ENCODE measurements at regions not wholly inside any gene's neighbourhood (a gene's known extent, or its start where the extent isn't known, plus 50 kb on each side); places are given as distances from the start of the nearest gene placed in this dataset.

DNA sequence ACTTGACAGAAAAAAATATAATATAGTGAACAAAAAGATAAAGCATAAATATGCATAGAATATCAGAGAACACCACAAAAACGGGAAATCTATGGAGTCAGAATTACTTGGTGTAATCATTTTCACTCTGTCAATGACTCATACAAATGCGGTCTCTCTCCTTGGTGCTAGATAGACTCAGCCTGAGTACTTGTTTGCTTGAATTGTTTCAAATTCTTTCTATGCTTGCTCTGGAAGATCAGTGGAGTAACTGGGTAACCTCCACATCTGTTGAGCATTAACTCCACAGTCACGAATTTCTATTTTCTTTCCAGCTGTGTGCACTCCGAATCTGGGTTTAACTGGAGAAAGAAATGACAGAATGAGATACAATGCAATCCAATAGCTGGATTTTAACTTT lies 760.4 kb downstream of the ZPLD1 start (continued):
- TF ChIP-seq ZNF70 (CRISPR knock-in tag; IDR thresholded peaks at IDR 0.05) = no peak

DNA sequence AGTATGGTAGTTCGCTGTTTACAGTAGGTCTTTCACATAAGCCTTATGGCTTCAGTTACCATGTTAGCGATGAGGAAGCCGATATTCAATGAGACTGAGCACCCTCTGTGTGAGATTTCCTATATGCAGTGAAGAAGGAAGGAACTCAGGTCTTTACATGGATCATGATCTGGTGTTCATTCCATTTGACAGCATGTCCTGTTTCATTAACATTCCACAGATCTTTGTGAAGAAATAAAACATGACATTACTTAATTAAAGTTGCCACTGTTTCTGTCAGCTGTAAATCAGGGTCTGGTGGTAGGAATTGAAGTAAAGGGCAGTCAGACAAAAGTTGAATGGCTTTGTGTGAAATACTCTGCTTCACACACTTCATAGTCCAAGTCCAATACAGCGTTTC lies 768.6 kb downstream of the ZPLD1 start:
- no peak for TF ChIP-seq TOX (CRISPR knock-in tag; IDR thresholded peaks at IDR 0.05; ENCODE audit: borderline replicate concordance)
- no peak for TF ChIP-seq CSDC2 (CRISPR knock-in tag; IDR thresholded peaks at IDR 0.05)
- TF ChIP-seq ZC3H10 (CRISPR knock-in tag; IDR thresholded peaks at IDR 0.05) = no peak
- TF ChIP-seq OSR1 (CRISPR knock-in tag; IDR thresholded peaks at IDR 0.05) = no peak
- TF ChIP-seq ZNF8 (CRISPR knock-in tag; IDR thresholded peaks at IDR 0.05) = no peak
- TF ChIP-seq BACH2 (CRISPR knock-in tag; IDR thresholded peaks at IDR 0.05; ENCODE audit: borderline replicate concordance) = no peak
- TF ChIP-seq PPARA (CRISPR knock-in tag; IDR thresholded peaks at IDR 0.05; ENCODE audit: borderline replicate concordance) = no peak
- no peak for TF ChIP-seq ZFP30 (CRISPR knock-in tag; IDR thresholded peaks at IDR 0.05)
- TF ChIP-seq, protein P1, sequence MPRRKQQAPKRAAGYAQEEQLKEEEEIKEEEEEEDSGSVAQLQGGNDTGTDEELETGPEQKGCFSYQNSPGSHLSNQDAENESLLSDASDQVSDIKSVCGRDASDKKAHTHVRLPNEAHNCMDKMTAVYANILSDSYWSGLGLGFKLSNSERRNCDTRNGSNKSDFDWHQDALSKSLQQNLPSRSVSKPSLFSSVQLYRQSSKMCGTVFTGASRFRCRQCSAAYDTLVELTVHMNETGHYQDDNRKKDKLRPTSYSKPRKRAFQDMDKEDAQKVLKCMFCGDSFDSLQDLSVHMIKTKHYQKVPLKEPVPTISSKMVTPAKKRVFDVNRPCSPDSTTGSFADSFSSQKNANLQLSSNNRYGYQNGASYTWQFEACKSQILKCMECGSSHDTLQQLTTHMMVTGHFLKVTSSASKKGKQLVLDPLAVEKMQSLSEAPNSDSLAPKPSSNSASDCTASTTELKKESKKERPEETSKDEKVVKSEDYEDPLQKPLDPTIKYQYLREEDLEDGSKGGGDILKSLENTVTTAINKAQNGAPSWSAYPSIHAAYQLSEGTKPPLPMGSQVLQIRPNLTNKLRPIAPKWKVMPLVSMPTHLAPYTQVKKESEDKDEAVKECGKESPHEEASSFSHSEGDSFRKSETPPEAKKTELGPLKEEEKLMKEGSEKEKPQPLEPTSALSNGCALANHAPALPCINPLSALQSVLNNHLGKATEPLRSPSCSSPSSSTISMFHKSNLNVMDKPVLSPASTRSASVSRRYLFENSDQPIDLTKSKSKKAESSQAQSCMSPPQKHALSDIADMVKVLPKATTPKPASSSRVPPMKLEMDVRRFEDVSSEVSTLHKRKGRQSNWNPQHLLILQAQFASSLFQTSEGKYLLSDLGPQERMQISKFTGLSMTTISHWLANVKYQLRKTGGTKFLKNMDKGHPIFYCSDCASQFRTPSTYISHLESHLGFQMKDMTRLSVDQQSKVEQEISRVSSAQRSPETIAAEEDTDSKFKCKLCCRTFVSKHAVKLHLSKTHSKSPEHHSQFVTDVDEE (CRISPR knock-in tag; IDR thresholded peaks at IDR 0.05) = no peak
- TF ChIP-seq, protein P2, sequence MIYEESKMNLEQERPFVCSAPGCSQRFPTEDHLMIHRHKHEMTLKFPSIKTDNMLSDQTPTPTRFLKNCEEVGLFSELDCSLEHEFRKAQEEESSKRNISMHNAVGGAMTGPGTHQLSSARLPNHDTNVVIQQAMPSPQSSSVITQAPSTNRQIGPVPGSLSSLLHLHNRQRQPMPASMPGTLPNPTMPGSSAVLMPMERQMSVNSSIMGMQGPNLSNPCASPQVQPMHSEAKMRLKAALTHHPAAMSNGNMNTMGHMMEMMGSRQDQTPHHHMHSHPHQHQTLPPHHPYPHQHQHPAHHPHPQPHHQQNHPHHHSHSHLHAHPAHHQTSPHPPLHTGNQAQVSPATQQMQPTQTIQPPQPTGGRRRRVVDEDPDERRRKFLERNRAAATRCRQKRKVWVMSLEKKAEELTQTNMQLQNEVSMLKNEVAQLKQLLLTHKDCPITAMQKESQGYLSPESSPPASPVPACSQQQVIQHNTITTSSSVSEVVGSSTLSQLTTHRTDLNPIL (CRISPR knock-in tag; IDR thresholded peaks at IDR 0.05; ENCODE audit: low read depth) = no peak
- TF ChIP-seq, protein P3, sequence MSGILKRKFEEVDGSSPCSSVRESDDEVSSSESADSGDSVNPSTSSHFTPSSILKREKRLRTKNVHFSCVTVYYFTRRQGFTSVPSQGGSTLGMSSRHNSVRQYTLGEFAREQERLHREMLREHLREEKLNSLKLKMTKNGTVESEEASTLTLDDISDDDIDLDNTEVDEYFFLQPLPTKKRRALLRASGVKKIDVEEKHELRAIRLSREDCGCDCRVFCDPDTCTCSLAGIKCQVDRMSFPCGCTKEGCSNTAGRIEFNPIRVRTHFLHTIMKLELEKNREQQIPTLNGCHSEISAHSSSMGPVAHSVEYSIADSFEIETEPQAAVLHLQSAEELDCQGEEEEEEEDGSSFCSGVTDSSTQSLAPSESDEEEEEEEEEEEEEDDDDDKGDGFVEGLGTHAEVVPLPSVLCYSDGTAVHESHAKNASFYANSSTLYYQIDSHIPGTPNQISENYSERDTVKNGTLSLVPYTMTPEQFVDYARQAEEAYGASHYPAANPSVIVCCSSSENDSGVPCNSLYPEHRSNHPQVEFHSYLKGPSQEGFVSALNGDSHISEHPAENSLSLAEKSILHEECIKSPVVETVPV (CRISPR knock-in tag; IDR thresholded peaks at IDR 0.05) = no peak
- no peak for TF ChIP-seq TCF4 (CRISPR knock-in tag; IDR thresholded peaks at IDR 0.05; ENCODE audit: borderline replicate concordance)
- TF ChIP-seq, protein P4, sequence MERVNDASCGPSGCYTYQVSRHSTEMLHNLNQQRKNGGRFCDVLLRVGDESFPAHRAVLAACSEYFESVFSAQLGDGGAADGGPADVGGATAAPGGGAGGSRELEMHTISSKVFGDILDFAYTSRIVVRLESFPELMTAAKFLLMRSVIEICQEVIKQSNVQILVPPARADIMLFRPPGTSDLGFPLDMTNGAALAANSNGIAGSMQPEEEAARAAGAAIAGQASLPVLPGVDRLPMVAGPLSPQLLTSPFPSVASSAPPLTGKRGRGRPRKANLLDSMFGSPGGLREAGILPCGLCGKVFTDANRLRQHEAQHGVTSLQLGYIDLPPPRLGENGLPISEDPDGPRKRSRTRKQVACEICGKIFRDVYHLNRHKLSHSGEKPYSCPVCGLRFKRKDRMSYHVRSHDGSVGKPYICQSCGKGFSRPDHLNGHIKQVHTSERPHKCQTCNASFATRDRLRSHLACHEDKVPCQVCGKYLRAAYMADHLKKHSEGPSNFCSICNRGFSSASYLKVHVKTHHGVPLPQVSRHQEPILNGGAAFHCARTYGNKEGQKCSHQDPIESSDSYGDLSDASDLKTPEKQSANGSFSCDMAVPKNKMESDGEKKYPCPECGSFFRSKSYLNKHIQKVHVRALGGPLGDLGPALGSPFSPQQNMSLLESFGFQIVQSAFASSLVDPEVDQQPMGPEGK (CRISPR knock-in tag; IDR thresholded peaks at IDR 0.05; ENCODE audit: borderline replicate concordance) = no peak
- no peak for TF ChIP-seq ESRRG (CRISPR knock-in tag; IDR thresholded peaks at IDR 0.05)
- no peak for ATAC-seq

DNA sequence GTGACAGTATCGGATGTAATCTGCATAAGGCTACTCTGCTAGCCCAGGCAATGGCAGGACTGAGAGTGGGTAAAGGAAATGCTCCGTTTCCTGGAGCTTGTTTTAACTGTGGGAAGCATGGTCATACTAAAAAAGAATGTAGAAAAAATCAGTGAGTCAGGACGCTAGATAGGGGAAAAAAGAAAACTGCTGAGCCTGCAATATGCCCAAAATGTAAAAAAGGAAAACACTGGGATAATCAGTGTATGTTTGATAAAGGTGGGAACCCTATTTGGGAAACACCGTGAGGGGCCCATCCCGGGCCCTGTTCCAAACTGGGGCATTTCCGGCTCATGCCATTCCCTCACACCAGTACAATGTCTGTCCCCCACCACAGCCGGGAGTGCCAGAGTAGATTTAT lies 775.8 kb downstream of the ZPLD1 start:
- TF ChIP-seq GLIS3 (CRISPR knock-in tag; IDR thresholded peaks at IDR 0.05) (no peak), ESRRG (CRISPR knock-in tag; IDR thresholded peaks at IDR 0.05) (no peak), SNAI2 (CRISPR knock-in tag; IDR thresholded peaks at IDR 0.05) (no peak), ZC3H10 (CRISPR knock-in tag; IDR thresholded peaks at IDR 0.05) (no peak), ZNF565 (CRISPR knock-in tag; conservative IDR thresholded peaks at IDR 0.05; ENCODE audit: low read depth) (no peak), ZNF8 (CRISPR knock-in tag; IDR thresholded peaks at IDR 0.05) (no peak), ZFP3 (CRISPR knock-in tag; IDR thresholded peaks at IDR 0.05) (no peak), RARB (CRISPR knock-in tag; IDR thresholded peaks at IDR 0.05) (no peak), CSDC2 (CRISPR knock-in tag; IDR thresholded peaks at IDR 0.05) (no peak), TCF4 (CRISPR knock-in tag; IDR thresholded peaks at IDR 0.05; ENCODE audit: borderline replicate concordance) (no peak)
- TF ChIP-seq, protein P2 (CRISPR knock-in tag; IDR thresholded peaks at IDR 0.05; ENCODE audit: low read depth) = no peak
- ATAC-seq = no peak

DNA sequence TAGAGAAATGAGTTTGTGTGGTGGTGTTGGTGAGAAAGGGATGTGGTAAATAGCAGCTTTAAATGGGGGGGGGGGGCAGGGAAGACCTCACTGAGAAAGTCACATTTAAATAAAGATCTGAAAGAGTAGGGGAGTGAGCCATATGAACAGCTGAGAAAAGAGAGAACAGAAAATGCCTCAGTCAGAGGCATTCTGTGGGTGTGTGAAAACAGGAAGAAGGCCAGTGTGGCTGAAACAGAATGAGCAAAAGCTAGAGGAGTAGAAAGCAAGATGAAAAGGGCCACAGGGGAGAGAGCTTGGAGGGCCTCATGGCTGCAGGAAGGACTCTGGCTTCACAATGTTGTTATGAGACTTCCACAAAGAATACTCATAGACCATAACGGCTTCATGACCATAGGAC lies 783.3 kb downstream of the ZPLD1 start:
- TF ChIP-seq SNAI2 (CRISPR knock-in tag; IDR thresholded peaks at IDR 0.05) (no peak), ZFP30 (CRISPR knock-in tag; IDR thresholded peaks at IDR 0.05) (no peak), PPARA (CRISPR knock-in tag; IDR thresholded peaks at IDR 0.05; ENCODE audit: borderline replicate concordance) (no peak), CSDC2 (CRISPR knock-in tag; IDR thresholded peaks at IDR 0.05) (no peak), ZNF565 (CRISPR knock-in tag; conservative IDR thresholded peaks at IDR 0.05; ENCODE audit: low read depth) (no peak), TOX (CRISPR knock-in tag; IDR thresholded peaks at IDR 0.05; ENCODE audit: borderline replicate concordance) (no peak)
- TF ChIP-seq, protein P5, sequence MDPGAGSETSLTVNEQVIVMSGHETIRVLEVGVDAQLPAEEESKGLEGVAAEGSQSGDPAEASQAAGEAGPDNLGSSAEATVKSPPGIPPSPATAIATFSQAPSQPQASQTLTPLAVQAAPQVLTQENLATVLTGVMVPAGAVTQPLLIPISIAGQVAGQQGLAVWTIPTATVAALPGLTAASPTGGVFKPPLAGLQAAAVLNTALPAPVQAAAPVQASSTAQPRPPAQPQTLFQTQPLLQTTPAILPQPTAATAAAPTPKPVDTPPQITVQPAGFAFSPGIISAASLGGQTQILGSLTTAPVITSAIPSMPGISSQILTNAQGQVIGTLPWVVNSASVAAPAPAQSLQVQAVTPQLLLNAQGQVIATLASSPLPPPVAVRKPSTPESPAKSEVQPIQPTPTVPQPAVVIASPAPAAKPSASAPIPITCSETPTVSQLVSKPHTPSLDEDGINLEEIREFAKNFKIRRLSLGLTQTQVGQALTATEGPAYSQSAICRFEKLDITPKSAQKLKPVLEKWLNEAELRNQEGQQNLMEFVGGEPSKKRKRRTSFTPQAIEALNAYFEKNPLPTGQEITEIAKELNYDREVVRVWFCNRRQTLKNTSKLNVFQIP (CRISPR knock-in tag; IDR thresholded peaks at IDR 0.05; ENCODE audit: borderline replicate concordance, low read depth) = no peak
- ATAC-seq = no peak
